CD1c-positive myeloid dendritic cell (primary cell): ENCODE measurements at regions not wholly inside any gene's neighbourhood (a gene's known extent, or its start where the extent isn't known, plus 50 kb on each side); places are given as distances from the start of the nearest gene placed in this dataset.

ENCODE experiments used
- DNase-seq: peaks from one replicate; pipeline ENCODE4 v3.0.0-alpha.2; 2016; ENCODE audit errors: extremely low spot score

GRCh38 chr2:64283641-64284361 lies 139.6 kb upstream of the PELI1 start:
- DNase-seq = peak; percentile 18

GRCh38 chr2:64284751-64285150 lies 140.5 kb upstream of the PELI1 start:
- no peak for DNase-seq

GRCh38 chr2:64287202-64287740 lies 143.1 kb upstream of the PELI1 start:
- DNase-seq = no peak

- DNase-seq = no peak
Observed at GRCh38 chr2:64288321-64289193, 144.3 kb upstream of the PELI1 start.

GRCh38 chr2:64289251-64289650 lies 145.0 kb upstream of the PELI1 start:
- no peak for DNase-seq

- no peak for DNase-seq
Observed at GRCh38 chr2:64289737-64290136, 145.5 kb upstream of the PELI1 start.

GRCh38 chr2:64291181-64291580 lies 147.0 kb upstream of the PELI1 start:
- no peak for DNase-seq

- DNase-seq = no peak
Observed at GRCh38 chr2:64295326-64296139, 151.3 kb upstream of the PELI1 start.

- DNase-seq = peak; percentile 14
Observed at GRCh38 chr2:64296140-64296480, 151.9 kb upstream of the PELI1 start.

- DNase-seq = no peak
Observed at GRCh38 chr2:64296695-64297346, 152.6 kb upstream of the PELI1 start.

- no peak for DNase-seq
Observed at GRCh38 chr2:64298161-64298560, 153.9 kb upstream of the PELI1 start.

- peak; percentile 26 for DNase-seq
Observed at GRCh38 chr2:64300066-64300465, 153.9 kb upstream of the LGALSL start.

GRCh38 chr2:64303250-64303649 lies 150.7 kb upstream of the LGALSL start:
- no peak for DNase-seq

GRCh38 chr2:64307421-64307820 lies 146.5 kb upstream of the LGALSL start:
- no peak for DNase-seq

- no peak for DNase-seq
Observed at GRCh38 chr2:64311191-64311910, 142.6 kb upstream of the LGALSL start.

GRCh38 chr2:64311948-64312621 lies 141.9 kb upstream of the LGALSL start:
- DNase-seq = peak; percentile 82

- DNase-seq = no peak
Observed at GRCh38 chr2:64312622-64313397, 141.2 kb upstream of the LGALSL start.

- no peak for DNase-seq
Observed at GRCh38 chr2:64313398-64313723, 140.6 kb upstream of the LGALSL start.

GRCh38 chr2:64315291-64315960 lies 138.5 kb upstream of the LGALSL start:
- no peak for DNase-seq
